HEK293T (cell line): ENCODE measurements at regions not wholly inside any gene's neighbourhood (a gene's known extent, or its start where the extent isn't known, plus 50 kb on each side); places are given as distances from the start of the nearest gene placed in this dataset.

Experiments
- ELF4 ChIP-seq: fragments of 450-650 bp; IDR thresholded peaks from 2 replicates; pipeline ENCODE4 v1.6.1; 2017; ENCODE audit warnings: antibody characterized with exemption
- FOXA1 ChIP-seq: fragments of 450-650 bp; IDR thresholded peaks from 2 replicates; pipeline ENCODE4 v1.6.1; 2016; ENCODE audit warnings: mild to moderate bottlenecking
- FOXK2 ChIP-seq: fragments of 450-650 bp; IDR thresholded peaks from 2 replicates; pipeline ENCODE4 v1.6.1; 2016; ENCODE audit warnings: mild to moderate bottlenecking
- FOXM1 ChIP-seq: fragments of 450-650 bp; IDR thresholded peaks from 2 replicates; pipeline ENCODE4 v1.6.1; 2017; ENCODE audit warnings: mild to moderate bottlenecking, borderline replicate concordance
- SP1 ChIP-seq: fragments of 450-650 bp; IDR thresholded peaks from 2 replicates; pipeline ENCODE4 v1.6.1; 2017
- SUZ12 ChIP-seq: fragments of 450-650 bp; IDR thresholded peaks from 2 replicates; pipeline ENCODE4 v1.6.1; 2016; ENCODE audit warnings: mild to moderate bottlenecking
- TARDBP ChIP-seq: fragments of 450-650 bp; IDR thresholded peaks from 2 replicates; pipeline ENCODE4 v1.6.1; 2016
- ZNF384 ChIP-seq: fragments of 450-650 bp; IDR thresholded peaks from 2 replicates; pipeline ENCODE4 v1.6.1; 2016

GRCh38 chr2:18922276-18922675, 332.9 kb upstream of the NT5C1B start:
- no peak for TF ChIP-seq ELF4
- TF ChIP-seq SP1 = no peak
- no peak for TF ChIP-seq SUZ12
- TF ChIP-seq ZNF384 = no peak
- no peak for TF ChIP-seq TARDBP
- TF ChIP-seq FOXK2 = no peak
- TF ChIP-seq FOXM1 = no peak
- TF ChIP-seq FOXA1 = no peak
